CD4-positive, alpha-beta T cell treated with Interleukin-10 for 1 hour (primary cell): ENCODE measurements at regions not wholly inside any gene's neighbourhood (a gene's known extent, or its start where the extent isn't known, plus 50 kb on each side); places are given as distances from the start of the nearest gene placed in this dataset.

Source experiments
- DNase-seq: peaks from one replicate; pipeline ENCODE4 v3.0.0-alpha.2; 2020

- no peak for DNase-seq
Observed at GRCh38 chr20:50412069-50412468, 98.1 kb upstream of the PTPN1 start.

GRCh38 chr20:50412499-50412898 lies 97.7 kb upstream of the PTPN1 start:
- no peak for DNase-seq

GRCh38 chr20:50413088-50413500 lies 97.1 kb upstream of the PTPN1 start:
- no peak for DNase-seq

GRCh38 chr20:50415021-50415515 lies 95.1 kb upstream of the PTPN1 start:
- DNase-seq = no peak

GRCh38 chr20:50415516-50416268 lies 94.5 kb upstream of the PTPN1 start:
- DNase-seq = no peak

GRCh38 chr20:50416269-50417022 lies 93.7 kb upstream of the PTPN1 start:
- DNase-seq = no peak

GRCh38 chr20:50417023-50417329 lies 93.2 kb upstream of the PTPN1 start:
- DNase-seq = no peak

- no peak for DNase-seq
Observed at GRCh38 chr20:50417484-50418235, 92.5 kb upstream of the PTPN1 start.

- no peak for DNase-seq
Observed at GRCh38 chr20:50418890-50419642, 91.1 kb upstream of the PTPN1 start.

GRCh38 chr20:50420380-50420779 lies 89.8 kb upstream of the PTPN1 start:
- no peak for DNase-seq

- DNase-seq = no peak
Observed at GRCh38 chr20:50421356-50422340, 88.5 kb upstream of the PTPN1 start.

GRCh38 chr20:50423758-50424157 lies 86.4 kb upstream of the PTPN1 start:
- no peak for DNase-seq

GRCh38 chr20:50425076-50425475 lies 85.1 kb upstream of the PTPN1 start:
- DNase-seq = no peak

- no peak for DNase-seq
Observed at GRCh38 chr20:50426866-50427718, 83.1 kb upstream of the PTPN1 start.

- DNase-seq = no peak
Observed at GRCh38 chr20:50427719-50428083, 82.5 kb upstream of the PTPN1 start.

GRCh38 chr20:50428097-50428828 lies 81.9 kb upstream of the PTPN1 start:
- DNase-seq = no peak

- DNase-seq = no peak
Observed at GRCh38 chr20:50429412-50429811, 80.8 kb upstream of the PTPN1 start.

GRCh38 chr20:50431066-50431450 lies 79.1 kb upstream of the PTPN1 start:
- DNase-seq = no peak

- DNase-seq = no peak
Observed at GRCh38 chr20:50433001-50433761, 77.0 kb upstream of the PTPN1 start.
